Fibroblast of peridontal ligament (primary cell): ENCODE measurements at regions not wholly inside any gene's neighbourhood (a gene's known extent, or its start where the extent isn't known, plus 50 kb on each side); places are given as distances from the start of the nearest gene placed in this dataset.

ENCODE experiments used
- DNase-seq: peaks from one replicate; pipeline ENCODE4 v3.0.0-alpha.2; 2010; ENCODE audit errors: extremely low read depth

DNA sequence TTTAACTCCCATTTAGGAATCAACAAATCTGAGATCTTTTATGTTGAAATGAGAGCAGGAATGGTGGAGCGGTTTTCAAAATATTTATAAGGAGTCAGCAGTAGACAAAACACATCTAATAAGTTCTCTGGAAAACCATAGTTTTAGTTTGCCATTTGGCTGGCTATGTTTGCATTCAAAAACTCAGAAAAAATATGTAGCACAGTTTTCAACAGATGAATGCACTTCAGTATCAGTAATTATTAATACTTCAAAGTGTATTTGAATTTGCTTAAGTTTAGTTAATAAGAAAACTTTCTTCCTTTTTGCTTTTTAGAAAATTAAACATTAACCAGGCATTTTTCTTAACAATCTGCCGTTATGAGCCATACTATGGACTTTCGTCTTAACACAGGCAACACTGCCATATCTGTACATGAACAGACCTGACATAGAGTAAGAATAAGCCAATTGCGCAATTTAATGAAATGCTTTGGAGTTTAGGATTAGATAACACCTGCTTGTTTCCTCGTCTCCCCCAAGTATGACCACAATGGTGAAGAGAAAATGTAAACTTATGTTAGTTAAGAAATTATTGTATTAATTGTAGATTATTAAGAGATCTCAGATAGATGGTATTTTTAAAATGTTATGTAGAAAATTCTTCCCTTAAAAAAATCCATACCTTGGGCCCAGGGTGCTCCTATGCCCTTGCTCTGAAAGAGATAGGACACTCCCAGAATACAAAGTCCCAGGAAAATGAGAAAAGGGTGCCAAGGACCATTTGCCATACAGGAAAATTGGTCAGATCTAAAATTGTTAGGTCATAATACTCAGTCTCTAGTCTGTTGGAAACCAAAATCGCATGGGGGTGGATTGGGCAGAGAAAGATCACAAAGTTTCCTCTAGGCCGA is 552.3 kb upstream of the ARGLU1 start:
- no peak for DNase-seq

DNA sequence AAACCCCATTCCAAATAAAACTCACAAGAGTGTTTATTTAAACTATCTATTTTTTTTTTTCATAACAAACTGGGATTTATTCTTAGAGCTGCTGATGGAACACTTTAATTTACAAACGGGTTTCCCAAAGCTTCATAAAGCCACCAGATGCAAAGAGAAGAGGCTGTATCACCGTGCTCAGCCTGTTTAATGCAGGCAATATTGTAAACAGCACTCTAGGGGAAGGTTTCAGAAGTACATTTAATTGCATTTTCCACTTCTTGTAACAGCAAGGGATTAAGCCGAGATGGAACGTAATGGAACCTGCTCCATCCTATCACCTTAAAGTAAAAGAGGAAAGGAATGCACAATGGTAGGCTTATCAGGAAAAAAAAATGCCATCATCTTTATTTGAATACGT is 550.6 kb upstream of the ARGLU1 start:
- no peak for DNase-seq

- DNase-seq: no peak
Measured at GRCh38 chr13:107117327-107118012, 549.5 kb upstream of the ARGLU1 start.

DNA sequence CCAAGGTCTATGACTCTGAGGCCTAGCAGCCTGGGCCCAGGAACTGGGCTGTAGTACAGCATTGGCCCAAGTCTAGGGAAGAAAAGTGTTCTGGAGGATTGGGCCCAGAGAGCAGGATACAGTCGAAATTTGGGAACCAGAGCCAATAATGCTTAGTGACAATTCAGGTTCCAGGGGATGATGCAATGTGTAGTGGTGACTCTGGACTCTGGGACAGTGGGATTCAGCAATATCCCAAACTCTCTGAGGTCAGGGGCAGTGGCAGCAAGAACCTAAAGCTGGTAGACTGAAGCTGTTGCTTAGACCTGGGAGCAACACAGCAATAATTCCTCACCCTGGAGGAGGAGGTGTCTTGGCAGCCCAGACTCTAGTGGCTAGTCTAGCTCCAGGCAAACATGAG is 545.5 kb upstream of the ARGLU1 start:
- no peak for DNase-seq

GRCh38 chr13:107111248-107111647 is 543.3 kb upstream of the ARGLU1 start:
- DNase-seq: no peak

GRCh38 chr13:107104631-107105030 is 536.7 kb upstream of the ARGLU1 start:
- DNase-seq: peak; percentile 46

GRCh38 chr13:107102676-107103075 is 534.7 kb upstream of the ARGLU1 start:
- no peak for DNase-seq

GRCh38 chr13:107099661-107100060 is 531.7 kb upstream of the ARGLU1 start:
- DNase-seq: peak; percentile 73

GRCh38 chr13:107097916-107098315 is 530.0 kb upstream of the ARGLU1 start:
- DNase-seq: no peak

GRCh38 chr13:107095876-107096275 is 527.9 kb upstream of the ARGLU1 start:
- no peak for DNase-seq

GRCh38 chr13:107091861-107092260 is 523.9 kb upstream of the ARGLU1 start:
- DNase-seq: no peak

- DNase-seq: peak; percentile 61
Measured at GRCh38 chr13:107091428-107091827, 523.5 kb upstream of the ARGLU1 start.

GRCh38 chr13:107088061-107088460 is 520.1 kb upstream of the ARGLU1 start:
- DNase-seq: no peak

DNA sequence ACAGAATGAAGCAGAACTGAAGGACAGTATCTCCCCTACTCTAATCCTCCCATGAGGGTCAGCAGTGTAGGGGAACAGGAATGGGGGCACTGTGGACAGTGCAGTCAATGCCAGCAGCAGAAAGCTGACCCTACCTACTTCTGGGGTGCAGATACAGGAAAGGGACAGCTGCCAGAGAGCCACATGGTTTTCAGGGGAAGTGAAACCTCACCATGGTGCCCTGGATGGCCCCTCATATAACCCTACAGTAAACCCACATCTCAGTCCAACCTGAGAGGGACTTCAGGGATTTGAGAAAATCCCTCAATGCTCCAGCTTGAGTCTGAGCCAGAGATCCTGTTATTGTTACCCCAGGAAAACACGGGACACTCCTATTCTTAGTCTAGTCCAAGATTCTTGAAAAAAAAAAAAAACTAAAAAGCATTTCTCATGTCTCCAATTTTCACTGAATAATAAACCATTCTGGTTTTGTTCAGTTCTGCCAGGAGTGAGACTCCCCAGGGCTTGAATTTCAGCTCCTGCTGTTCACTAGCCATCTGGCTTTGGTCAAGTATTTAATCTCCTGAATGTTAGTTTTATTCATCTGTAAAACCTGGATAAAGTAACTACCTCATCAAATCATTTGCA is 511.6 kb upstream of the ARGLU1 start:
- peak; percentile 64 for DNase-seq

DNA sequence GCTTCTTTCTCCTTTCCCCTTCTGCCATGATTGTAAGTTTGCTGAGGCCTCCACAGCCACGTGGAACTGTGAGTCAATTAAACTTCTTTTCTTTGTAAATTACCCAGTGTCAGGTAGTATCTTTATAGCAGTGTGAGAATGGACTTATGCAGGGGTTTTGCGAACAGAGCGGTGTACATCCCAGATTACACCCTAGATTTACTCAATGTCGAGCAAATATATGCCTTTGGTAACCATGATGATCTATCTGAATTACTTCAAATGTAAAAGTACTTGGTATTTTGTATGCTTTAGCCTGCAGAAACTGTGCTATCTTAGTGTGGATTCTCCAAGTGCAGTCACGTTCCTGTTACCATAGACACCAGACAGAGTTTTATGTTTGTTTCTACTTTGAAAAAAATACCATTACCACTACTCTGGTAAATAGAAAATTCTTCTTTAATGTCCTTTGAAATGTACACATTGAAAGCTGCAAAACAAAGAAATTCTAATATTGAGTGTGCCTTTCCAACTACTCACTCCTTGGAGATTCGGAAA is 510.4 kb upstream of the ARGLU1 start:
- DNase-seq: no peak

DNA sequence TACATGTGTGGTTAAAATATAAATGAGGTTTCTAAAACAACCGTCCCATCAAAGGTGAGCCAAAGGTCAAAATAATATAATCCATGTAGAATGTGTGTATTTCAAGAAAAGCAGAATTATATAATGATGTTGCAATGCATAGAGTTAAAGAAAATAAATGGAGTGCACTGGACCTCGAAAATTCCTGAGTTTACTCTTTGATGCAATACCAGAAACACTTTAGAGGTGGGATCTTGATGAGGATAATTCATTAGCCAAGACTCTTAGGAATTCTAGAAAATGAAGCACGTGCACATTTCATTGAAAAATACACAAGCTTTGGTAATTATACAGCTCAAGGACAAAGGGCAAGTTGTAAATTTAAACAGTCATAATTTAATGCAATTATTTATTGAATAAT is 508.9 kb upstream of the ARGLU1 start:
- DNase-seq: no peak

DNA sequence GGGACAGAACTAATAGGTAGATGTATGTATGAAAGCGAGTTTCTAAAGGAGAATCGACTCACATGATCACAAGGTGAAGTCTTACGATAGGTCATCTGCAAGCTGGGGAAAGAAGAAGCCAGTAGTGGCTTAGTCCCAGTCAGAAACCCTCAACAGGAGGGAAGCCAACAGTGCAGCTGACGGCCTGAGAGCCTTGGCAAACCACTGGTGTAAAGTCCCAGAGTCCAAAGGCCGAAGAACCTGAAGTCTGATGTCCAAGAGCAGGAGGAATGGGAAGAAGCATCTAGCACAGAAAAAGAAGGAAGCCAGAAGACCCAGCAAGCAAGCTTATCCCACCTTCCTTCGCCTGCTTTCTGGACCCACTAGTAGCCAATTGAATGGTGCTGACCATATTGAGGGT is 507.6 kb upstream of the ARGLU1 start:
- DNase-seq: no peak

GRCh38 chr13:107070792-107071191 is 502.9 kb upstream of the ARGLU1 start:
- no peak for DNase-seq

GRCh38 chr13:107069108-107069776 is 501.3 kb upstream of the ARGLU1 start:
- peak; percentile 26 for DNase-seq

- no peak for DNase-seq
Measured at GRCh38 chr13:107067381-107067780, 499.4 kb upstream of the ARGLU1 start.

GRCh38 chr13:107066355-107066754 is 498.4 kb upstream of the ARGLU1 start:
- DNase-seq: no peak

DNA sequence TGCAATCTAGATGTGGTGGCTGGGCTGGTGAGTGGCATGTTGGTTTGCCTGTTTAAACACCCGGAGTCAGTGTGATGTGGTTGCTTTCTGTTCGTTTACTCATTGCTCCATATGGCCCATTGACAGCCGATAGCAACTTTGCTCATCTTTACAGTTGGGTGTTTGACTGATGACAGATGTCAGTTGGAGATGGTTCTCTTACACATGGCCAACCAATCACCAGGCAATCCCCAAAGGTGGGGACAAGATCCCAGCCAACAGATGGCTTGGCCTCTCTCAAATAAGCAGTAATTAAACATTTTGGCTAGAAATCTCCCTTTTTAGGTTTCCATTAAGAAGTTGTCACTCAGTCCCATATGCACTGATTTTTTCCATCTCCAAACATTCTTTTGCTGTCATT is 497.1 kb upstream of the ARGLU1 start:
- no peak for DNase-seq
